K562 (cell line): ENCODE measurements at regions not wholly inside any gene's neighbourhood (a gene's known extent, or its start where the extent isn't known, plus 50 kb on each side); places are given as distances from the start of the nearest gene placed in this dataset.

Experiments used
- ARID1B ChIP-seq: fragments of 450-650 bp; IDR thresholded peaks from 2 replicates; pipeline ENCODE4 v1.6.1; 2016; ENCODE audit warnings: antibody characterized with exemption, mild to moderate bottlenecking, inconsistent platforms
- BRD9 ChIP-seq: fragments of 450-650 bp; IDR thresholded peaks from 2 replicates; pipeline ENCODE4 v1.6.1; 2018; ENCODE audit warnings: low read depth; ENCODE audit not compliant: partially characterized antibody
- CBX1 ChIP-seq: sonication (generic); IDR thresholded peaks from 2 replicates; pipeline ENCODE4 v1.6.1; 2016; ENCODE audit warnings: antibody characterized with exemption, low read depth, mild to moderate bottlenecking
- FOXK2 ChIP-seq, 2 experiments: fragments of 450-650 bp; IDR thresholded peaks in 1 of 2; conservative IDR thresholded peaks in 1 of 2; 2 replicates each; pipeline ENCODE4 v1.6.1; 2016; ENCODE audit warnings: low read depth in 2 of 2, mild to moderate bottlenecking in 1 of 2
- JUND ChIP-seq, 2 experiments: IDR thresholded peaks; 2 replicates in 1 of 2; 3 replicates in 1 of 2; pipeline ENCODE4 v1.6.1; 2011; ENCODE audit warnings: borderline replicate concordance in 2 of 2, low read depth in 2 of 2, low read length in 2 of 2, improper control_type of control experiment in 1 of 2, missing biosample characterization in 1 of 2, missing genetic modification characterization in 1 of 2, missing genetic modification reagents in 1 of 2
- KLF1 ChIP-seq: fragments of 450-650 bp; IDR thresholded peaks from 2 replicates; pipeline ENCODE4 v1.6.1; 2016; ENCODE audit warnings: missing genetic modification characterization, missing compliant biosample characterization
- MEIS2 ChIP-seq: fragments of 450-650 bp; IDR thresholded peaks from 2 replicates; pipeline ENCODE4 v1.6.1; 2014; ENCODE audit warnings: mild to moderate bottlenecking; ENCODE audit not compliant: partially characterized antibody
- MTA1 ChIP-seq: fragments of 450-650 bp; IDR thresholded peaks from 2 replicates; pipeline ENCODE4 v1.6.1; 2017; ENCODE audit warnings: borderline replicate concordance
- MTF1 ChIP-seq: fragments of 250-450 bp; sonication (Bioruptor Pico); IDR thresholded peaks from 2 replicates; pipeline ENCODE4 v1.9.0; 2021; ENCODE audit warnings: moderate library complexity, mild to moderate bottlenecking, inconsistent platforms, borderline replicate concordance
- PKNOX1 ChIP-seq: fragments of 450-650 bp; IDR thresholded peaks from 2 replicates; pipeline ENCODE4 v1.6.1; 2016
- PML ChIP-seq: IDR thresholded peaks from 2 replicates; pipeline ENCODE4 v1.6.1; 2012; ENCODE audit warnings: low read length, inconsistent platforms
- RBFOX2 ChIP-seq: fragments of 200-400 bp; formaldehyde crosslinking; IDR thresholded peaks from 2 replicates; pipeline ENCODE4 v1.6.1; 2017; ENCODE audit warnings: low read depth, mild to moderate bottlenecking, low read length, moderate library complexity
- SMARCB1 ChIP-seq: IDR thresholded peaks from 2 replicates; pipeline ENCODE4 v1.6.1; 2011; ENCODE audit warnings: improper control_type of control experiment, low read depth; ENCODE audit not compliant: insufficient read length
- SMARCE1 ChIP-seq: fragments of 450-650 bp; IDR thresholded peaks from 2 replicates; pipeline ENCODE4 v1.7.1; 2016; ENCODE audit warnings: mild to moderate bottlenecking
- SREBF2 ChIP-seq: sonication (generic); formaldehyde crosslinking; IDR thresholded peaks from 2 replicates; pipeline ENCODE4 v1.4.0; 2020; ENCODE audit warnings: mild to moderate bottlenecking, missing genetic modification reagents
- SRF ChIP-seq, 2 experiments: fragments of 250-450, 450-650 bp in 1 of 2; sonication (Bioruptor Pico) in 1 of 2; sonication (generic) in 1 of 2; formaldehyde crosslinking; IDR thresholded peaks; 2 replicates each; pipeline versions ENCODE4 v1.5.0 to v1.5.1; 2020 to 2022; ENCODE audit warnings: mild to moderate bottlenecking in 1 of 2, missing genetic modification reagents in 1 of 2
- STAT5A ChIP-seq: IDR thresholded peaks from 2 replicates; pipeline ENCODE4 v1.6.1; 2012; ENCODE audit warnings: low read length, inconsistent platforms, borderline replicate concordance
- STAT5B ChIP-seq: fragments of 250-450 bp; sonication (Bioruptor Pico); IDR thresholded peaks from 2 replicates; pipeline ENCODE4 v1.8.0; 2021; ENCODE audit warnings: mild to moderate bottlenecking, inconsistent platforms
- ZNF174 ChIP-seq: fragments of 250-450 bp; sonication (Bioruptor Pico); IDR thresholded peaks from 2 replicates; pipeline ENCODE4 v1.4.0; 2020; ENCODE audit warnings: mild to moderate bottlenecking
- ZNF175 ChIP-seq: fragments of 200-800 bp; sonication (Bioruptor generic); IDR thresholded peaks from 2 replicates; pipeline ENCODE4 v1.6.1; 2016; ENCODE audit warnings: low read depth, mild to moderate bottlenecking, missing genetic modification characterization, missing compliant biosample characterization
- ZNF184 ChIP-seq: sonication (generic); formaldehyde crosslinking; IDR thresholded peaks from 2 replicates; pipeline ENCODE4 v1.5.0; 2020; ENCODE audit warnings: missing genetic modification reagents
- ZNF232 ChIP-seq: sonication (generic); formaldehyde crosslinking; IDR thresholded peaks from 2 replicates; pipeline ENCODE4 v1.8.0; 2022; ENCODE audit warnings: mild to moderate bottlenecking, missing genetic modification reagents
- TF ChIP-seq, protein P1 (sequence below): IDR thresholded peaks from 2 replicates; pipeline ENCODE4 v1.6.1; 2011; ENCODE audit warnings: borderline replicate concordance, low read depth, mild to moderate bottlenecking, moderate library complexity, low read length; ENCODE audit not compliant: insufficient read depth, poor library complexity, severe bottlenecking
- TF ChIP-seq, protein P2 (sequence below), 2 experiments: IDR thresholded peaks in 1 of 2; conservative IDR thresholded peaks in 1 of 2; 2 replicates each; pipeline ENCODE4 v1.6.1; 2016; ENCODE audit warnings: low read depth in 2 of 2, mild to moderate bottlenecking in 1 of 2, missing compliant biosample characterization in 1 of 2, missing genetic modification characterization in 1 of 2, moderate library complexity in 1 of 2

GRCh38 chr3:152204218-152204617, 64.5 kb upstream of the MBNL1 start (continued):
- no peak for TF ChIP-seq STAT5A
- no peak for TF ChIP-seq ZNF175 (CRISPR knock-in tag)
- TF ChIP-seq SRF (CRISPR knock-in tag; IDR thresholded peaks at IDR 0.05), result no peak
- no peak for TF ChIP-seq SREBF2 (CRISPR knock-in tag)
- TF ChIP-seq PML, result no peak
- no peak for TF ChIP-seq ZNF184 (CRISPR knock-in tag)
- TF ChIP-seq KLF1 (tag), result no peak
- peak; percentile 18; the same call in 1 of the 2 replicates for TF ChIP-seq MTA1
- no peak for TF ChIP-seq ZNF174
- TF ChIP-seq, protein P1, sequence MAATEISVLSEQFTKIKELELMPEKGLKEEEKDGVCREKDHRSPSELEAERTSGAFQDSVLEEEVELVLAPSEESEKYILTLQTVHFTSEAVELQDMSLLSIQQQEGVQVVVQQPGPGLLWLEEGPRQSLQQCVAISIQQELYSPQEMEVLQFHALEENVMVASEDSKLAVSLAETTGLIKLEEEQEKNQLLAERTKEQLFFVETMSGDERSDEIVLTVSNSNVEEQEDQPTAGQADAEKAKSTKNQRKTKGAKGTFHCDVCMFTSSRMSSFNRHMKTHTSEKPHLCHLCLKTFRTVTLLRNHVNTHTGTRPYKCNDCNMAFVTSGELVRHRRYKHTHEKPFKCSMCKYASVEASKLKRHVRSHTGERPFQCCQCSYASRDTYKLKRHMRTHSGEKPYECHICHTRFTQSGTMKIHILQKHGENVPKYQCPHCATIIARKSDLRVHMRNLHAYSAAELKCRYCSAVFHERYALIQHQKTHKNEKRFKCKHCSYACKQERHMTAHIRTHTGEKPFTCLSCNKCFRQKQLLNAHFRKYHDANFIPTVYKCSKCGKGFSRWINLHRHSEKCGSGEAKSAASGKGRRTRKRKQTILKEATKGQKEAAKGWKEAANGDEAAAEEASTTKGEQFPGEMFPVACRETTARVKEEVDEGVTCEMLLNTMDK, result no peak
- TF ChIP-seq MTF1 (CRISPR knock-in tag), result no peak
- TF ChIP-seq JUND (IDR thresholded peaks at IDR 0.05; ENCODE audit: borderline replicate concordance, low read depth, low read length), result no peak
- TF ChIP-seq JUND (tag; IDR thresholded peaks at IDR 0.05; ENCODE audit: borderline replicate concordance, low read depth, low read length), result peak; percentile 19; the same call in 1 of the 3 replicates
- 0 out of 2 replicates have a peak, but pooled peaks have one; percentile 4 for TF ChIP-seq RBFOX2
- no peak for TF ChIP-seq BRD9
- no peak for TF ChIP-seq STAT5B (CRISPR knock-in tag)
- no peak for TF ChIP-seq CBX1
- TF ChIP-seq MEIS2, result peak; percentile 79
- TF ChIP-seq FOXK2 (conservative IDR thresholded peaks at IDR 0.05 in 1 of 2, IDR thresholded peaks at IDR 0.05 in 1 of 2; ENCODE audit: low read depth in 2 of 2), result 0 out of 4 replicates have a peak, but pooled peaks of 1 of the 2 experiments have one; percentile 12
- TF ChIP-seq ARID1B, result peak; percentile 37; the same call in 1 of the 2 replicates
- TF ChIP-seq, protein P2, sequence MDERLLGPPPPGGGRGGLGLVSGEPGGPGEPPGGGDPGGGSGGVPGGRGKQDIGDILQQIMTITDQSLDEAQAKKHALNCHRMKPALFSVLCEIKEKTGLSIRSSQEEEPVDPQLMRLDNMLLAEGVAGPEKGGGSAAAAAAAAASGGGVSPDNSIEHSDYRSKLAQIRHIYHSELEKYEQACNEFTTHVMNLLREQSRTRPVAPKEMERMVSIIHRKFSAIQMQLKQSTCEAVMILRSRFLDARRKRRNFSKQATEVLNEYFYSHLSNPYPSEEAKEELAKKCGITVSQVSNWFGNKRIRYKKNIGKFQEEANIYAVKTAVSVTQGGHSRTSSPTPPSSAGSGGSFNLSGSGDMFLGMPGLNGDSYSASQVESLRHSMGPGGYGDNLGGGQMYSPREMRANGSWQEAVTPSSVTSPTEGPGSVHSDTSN (CRISPR knock-in tag; IDR thresholded peaks at IDR 0.05; ENCODE audit: low read depth), result no peak
- TF ChIP-seq, protein P2 (tag; conservative IDR thresholded peaks at IDR 0.05; ENCODE audit: low read depth), result peak; percentile 81
- TF ChIP-seq SMARCE1, result peak; percentile 42; the same call in 1 of the 2 replicates
- peak; percentile 71 for TF ChIP-seq SMARCB1
- TF ChIP-seq ZNF232 (CRISPR knock-in tag), result no peak
- peak; percentile 70 for TF ChIP-seq PKNOX1
